22Rv1 (cell line): ENCODE measurements at regions not wholly inside any gene's neighbourhood (a gene's known extent, or its start where the extent isn't known, plus 50 kb on each side); places are given as distances from the start of the nearest gene placed in this dataset.

ENCODE experiments used
- ZFX ChIP-seq: fragments of 450-650 bp; IDR thresholded peaks from 2 replicates; pipeline ENCODE4 v1.6.1; 2017; ENCODE audit warnings: antibody characterized with exemption, borderline replicate concordance
- TF ChIP-seq, protein P1 (sequence below): fragments of 450-650 bp; IDR thresholded peaks from 2 replicates; pipeline ENCODE4 v1.5.1; 2017; ENCODE audit warnings: mild to moderate bottlenecking

DNA sequence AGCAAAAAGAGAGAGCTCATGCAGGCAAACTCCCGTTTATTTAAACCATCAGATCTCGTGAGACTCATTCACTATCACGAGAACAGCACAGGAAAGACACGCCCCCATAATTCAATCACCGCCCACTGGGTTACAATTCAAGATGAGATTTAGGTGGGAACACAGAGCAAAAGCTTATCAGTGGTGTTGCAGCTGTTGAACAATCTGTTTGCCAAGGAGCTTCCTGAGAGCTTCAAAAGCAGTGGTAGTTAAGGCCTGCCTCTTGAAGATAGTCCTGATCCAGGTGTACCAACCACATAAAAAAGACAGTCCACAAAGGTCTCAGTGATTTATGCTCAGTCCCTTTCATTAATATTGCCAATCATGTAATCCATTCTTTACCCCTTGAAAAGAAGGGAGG, 269.4 kb upstream of the IRAK1BP1 start:
- TF ChIP-seq, protein P1, sequence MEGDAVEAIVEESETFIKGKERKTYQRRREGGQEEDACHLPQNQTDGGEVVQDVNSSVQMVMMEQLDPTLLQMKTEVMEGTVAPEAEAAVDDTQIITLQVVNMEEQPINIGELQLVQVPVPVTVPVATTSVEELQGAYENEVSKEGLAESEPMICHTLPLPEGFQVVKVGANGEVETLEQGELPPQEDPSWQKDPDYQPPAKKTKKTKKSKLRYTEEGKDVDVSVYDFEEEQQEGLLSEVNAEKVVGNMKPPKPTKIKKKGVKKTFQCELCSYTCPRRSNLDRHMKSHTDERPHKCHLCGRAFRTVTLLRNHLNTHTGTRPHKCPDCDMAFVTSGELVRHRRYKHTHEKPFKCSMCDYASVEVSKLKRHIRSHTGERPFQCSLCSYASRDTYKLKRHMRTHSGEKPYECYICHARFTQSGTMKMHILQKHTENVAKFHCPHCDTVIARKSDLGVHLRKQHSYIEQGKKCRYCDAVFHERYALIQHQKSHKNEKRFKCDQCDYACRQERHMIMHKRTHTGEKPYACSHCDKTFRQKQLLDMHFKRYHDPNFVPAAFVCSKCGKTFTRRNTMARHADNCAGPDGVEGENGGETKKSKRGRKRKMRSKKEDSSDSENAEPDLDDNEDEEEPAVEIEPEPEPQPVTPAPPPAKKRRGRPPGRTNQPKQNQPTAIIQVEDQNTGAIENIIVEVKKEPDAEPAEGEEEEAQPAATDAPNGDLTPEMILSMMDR = no peak
- no peak for TF ChIP-seq ZFX
